Umbilical cord (tissue), 1 donor: ENCODE measurements at regions not wholly inside any gene's neighbourhood (a gene's known extent, or its start where the extent isn't known, plus 50 kb on each side); places are given as distances from the start of the nearest gene placed in this dataset.
A peak's percentile ranks its signal among the peaks of the same experiment; 100 is the strongest.

Experiments used
- DNase-seq: peaks from one replicate; pipeline ENCODE4 v3.0.0-alpha.2; 2015; ENCODE audit warnings: low spot score

- no peak for DNase-seq
Measured at GRCh38 chr7:98040626-98041360, 50.8 kb upstream of the OCM2 start.

GRCh38 chr7:98046816-98047215 is 56.8 kb upstream of the OCM2 start:
- no peak for DNase-seq

GRCh38 chr7:98049034-98049433 is 57.6 kb upstream of the LMTK2 start:
- DNase-seq = no peak

GRCh38 chr7:98051118-98051744 is 55.4 kb upstream of the LMTK2 start:
- DNase-seq = no peak

GRCh38 chr7:98054585-98054984 is 52.1 kb upstream of the LMTK2 start:
- no peak for DNase-seq

- peak; percentile 15 for DNase-seq
Measured at GRCh38 chr7:98056580-98056979, 50.1 kb upstream of the LMTK2 start.
